ENCODE measurements at regions not wholly inside any gene's neighbourhood (a gene's known extent, or its start where the extent isn't known, plus 50 kb on each side); places are given as distances from the start of the nearest gene placed in this dataset.

DNA sequence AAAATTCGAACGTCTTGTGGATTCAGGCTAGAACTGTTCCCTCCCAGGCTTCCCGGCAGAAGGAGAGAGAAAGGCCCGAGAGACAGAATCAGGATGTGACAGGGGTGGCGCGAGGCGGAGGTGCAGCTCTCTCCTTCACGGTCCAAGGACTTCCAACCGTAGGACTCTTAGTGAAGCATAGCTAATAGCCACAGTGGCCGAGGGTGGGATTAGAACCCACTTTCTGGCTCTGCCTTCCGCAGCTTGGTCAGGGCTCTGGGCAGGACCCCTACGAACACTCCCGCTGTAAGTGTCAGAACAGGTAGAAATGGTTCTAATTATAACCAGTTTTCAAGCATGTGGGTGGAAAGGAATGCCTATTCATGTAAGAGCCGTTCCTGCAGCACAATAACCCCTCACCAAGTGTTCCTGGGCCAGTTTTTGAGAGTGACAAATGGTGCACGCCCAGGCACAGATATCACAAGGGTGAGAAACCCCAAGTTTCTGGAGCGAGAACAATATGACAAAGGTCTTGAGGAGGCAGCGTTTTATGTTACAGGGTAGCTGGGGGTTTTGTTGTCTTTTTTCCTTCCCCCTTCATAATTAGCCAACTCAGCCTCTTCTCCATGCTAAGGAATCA is 86.4 kb downstream of the SYF2 start:
- DNase-seq (ENCODE audit: low read depth), result no peak
- no peak overlapping the region for H3K4me3 ChIP-seq (ENCODE audit: low read depth, low read length)
- TF ChIP-seq CTCF (IDR thresholded peaks at IDR 0.05; ENCODE audit: insufficient read depth, low read length), result no peak

DNA sequence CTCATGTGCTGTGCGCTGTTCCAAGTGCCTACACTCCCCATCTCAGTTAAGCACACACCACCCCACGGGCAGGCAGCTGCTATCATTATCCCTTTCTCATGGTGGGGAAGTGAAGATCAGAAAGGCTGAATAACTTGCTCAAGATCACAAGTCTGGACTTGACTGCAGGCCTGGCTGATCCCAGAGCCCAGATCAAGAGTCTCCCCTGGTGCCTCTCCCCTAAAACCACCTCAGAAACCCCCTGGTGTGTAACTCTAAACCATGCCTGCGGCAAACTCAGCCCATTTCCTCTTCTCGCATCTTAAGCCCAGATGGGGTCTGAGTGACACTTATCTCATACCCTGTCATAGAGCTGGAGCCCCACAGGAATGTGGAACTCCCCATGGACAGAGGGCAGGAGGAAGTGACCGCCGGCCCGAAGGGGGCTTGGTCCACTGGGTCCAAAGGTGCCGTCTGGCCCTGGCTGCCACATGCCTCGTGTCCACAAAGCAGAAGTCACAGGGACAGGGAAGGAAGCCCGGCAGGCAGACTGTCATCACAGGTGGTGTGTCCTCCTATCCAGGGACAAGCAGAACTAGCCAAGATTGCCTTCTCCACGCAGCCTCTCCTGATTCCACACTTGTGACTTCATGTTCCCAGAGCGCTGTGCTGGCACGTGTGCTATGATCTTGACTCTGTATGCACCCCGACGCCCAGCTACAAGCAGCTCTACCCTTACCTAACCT is 92.1 kb downstream of the SYF2 start:
- DNase-seq (ENCODE audit: low read depth), result no peak
- TF ChIP-seq CTCF (IDR thresholded peaks at IDR 0.05; ENCODE audit: insufficient read depth, low read length), result no peak
- H3K4me3 ChIP-seq (ENCODE audit: low read depth, low read length), result no peak overlapping the region

DNA sequence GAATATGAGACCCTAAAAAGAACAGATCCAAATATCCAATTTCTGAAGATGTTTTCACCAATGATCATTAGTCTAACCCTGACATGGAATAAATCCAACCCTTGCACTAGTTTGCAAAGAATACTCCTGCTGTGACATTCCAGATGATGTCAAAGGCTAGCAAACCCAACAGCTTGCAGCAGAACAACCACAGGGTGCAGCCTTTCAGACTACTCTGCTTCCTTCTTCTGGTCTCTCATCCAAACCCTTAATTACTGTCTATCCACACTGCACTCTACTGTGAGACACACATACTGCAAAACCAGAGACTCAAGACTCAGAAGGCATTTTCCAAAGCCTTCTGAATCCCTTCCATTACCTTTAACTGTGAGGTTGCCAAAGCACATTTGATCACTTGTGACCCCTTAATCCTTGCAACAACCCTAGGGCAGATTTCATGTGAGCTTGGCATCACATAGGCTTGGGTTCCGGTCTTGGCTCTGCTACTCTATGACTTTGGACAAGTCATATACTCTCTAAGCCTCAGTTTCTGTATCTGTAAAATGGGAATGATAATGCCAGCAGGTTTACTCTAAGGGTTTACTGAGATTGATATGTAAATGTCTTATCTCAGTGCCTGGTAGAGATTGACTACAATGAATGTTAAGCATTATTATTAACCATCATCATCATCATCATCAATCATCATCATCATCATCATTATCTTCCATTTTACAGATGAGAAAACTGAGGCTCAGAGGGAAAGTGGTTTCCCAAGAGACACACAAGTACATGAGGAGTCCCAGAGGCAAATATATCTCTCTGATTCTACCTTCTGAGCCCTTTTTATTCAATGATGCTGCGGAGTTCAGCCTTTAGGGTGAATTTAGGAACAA is 94.5 kb downstream of the SYF2 start:
- no peak for DNase-seq (ENCODE audit: low read depth)
- no peak for TF ChIP-seq CTCF (IDR thresholded peaks at IDR 0.05; ENCODE audit: insufficient read depth, low read length)
- H3K4me3 ChIP-seq (ENCODE audit: low read depth, low read length), result no peak overlapping the region

DNA sequence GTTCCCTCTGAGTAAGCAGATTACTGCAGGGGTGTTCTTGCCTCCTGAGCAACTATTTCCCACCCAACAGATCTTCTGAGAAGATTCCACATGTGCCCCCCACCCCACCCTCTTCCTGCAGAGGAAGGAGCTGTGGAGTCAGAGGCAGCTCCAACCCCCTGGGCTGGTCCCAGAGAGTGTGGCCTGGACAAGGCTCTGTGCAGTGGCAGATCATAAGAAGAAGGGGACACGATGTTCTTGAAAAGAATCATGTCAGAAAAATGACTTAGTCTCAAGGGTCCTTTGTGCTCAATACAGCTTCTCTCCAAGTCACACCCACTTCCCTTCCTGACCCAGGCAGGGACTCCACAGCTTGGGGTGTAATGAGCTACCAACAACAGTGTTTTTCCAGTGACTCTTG is 95.2 kb downstream of the SYF2 start:
- H3K4me3 ChIP-seq (ENCODE audit: low read depth, low read length), result no peak overlapping the region
- no peak for TF ChIP-seq CTCF (IDR thresholded peaks at IDR 0.05; ENCODE audit: insufficient read depth, low read length)
- DNase-seq (ENCODE audit: low read depth), result no peak

- TF ChIP-seq CTCF (IDR thresholded peaks at IDR 0.05; ENCODE audit: insufficient read depth, low read length), result no peak
- no peak overlapping the region for H3K4me3 ChIP-seq (ENCODE audit: low read depth, low read length)
- DNase-seq (ENCODE audit: low read depth), result no peak
Measured at GRCh38 chr1:25135909-25136308, 96.4 kb downstream of the SYF2 start.

GRCh38 chr1:25134801-25135461 is 97.4 kb downstream of the SYF2 start:
- DNase-seq (ENCODE audit: low read depth), result no peak
- TF ChIP-seq CTCF (IDR thresholded peaks at IDR 0.05; ENCODE audit: insufficient read depth, low read length), result no peak
- H3K4me3 ChIP-seq (ENCODE audit: low read depth, low read length), result no peak overlapping the region

Data from fibroblast of the aortic adventitia (primary cell).